ENCODE measurements at regions not wholly inside any gene's neighbourhood (a gene's known extent, or its start where the extent isn't known, plus 50 kb on each side); places are given as distances from the start of the nearest gene placed in this dataset.

DNA sequence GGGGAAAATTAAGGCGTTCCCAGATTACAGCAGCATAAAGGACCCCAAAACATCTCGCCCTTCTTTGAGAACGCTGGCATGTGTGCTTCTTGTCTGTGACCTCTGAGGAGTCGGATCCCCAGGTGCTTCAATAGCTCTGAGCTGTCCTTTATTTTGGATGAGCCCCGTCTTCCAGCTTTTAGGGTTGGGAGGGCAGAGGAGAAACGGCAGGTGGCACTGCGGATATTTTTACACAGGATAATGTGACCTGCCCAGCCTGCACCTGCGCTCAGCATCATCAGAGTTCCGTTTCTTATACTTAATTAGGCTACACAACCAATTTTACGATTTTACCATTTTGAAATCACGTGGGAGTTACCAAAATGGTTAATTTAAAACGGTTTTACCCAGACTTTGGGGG is 147.7 kb upstream of the RPS6KA2 start:
- H3K79me2 ChIP-seq (ENCODE audit: insufficient read depth, low read length): no peaks in the 10 kb centered on the region

DNA sequence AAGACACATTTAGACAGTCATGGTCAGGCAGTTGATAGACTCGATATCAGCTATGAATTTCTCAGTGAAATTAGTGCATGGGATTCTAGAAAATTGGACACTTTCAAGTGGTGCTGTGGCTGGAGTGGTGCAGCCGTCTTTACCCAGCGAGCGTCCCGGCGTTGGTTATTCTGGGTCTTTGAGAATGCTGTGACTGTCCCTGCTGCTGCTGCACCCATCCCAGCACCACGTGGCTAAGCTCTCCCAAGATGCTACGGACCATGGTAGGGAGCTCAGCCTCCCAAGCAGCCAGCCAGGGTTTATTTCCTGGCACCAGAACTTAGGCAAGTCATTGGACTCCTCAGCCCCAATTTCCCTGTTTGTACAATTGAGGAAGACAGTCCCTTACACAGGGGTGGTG is 147.2 kb upstream of the RPS6KA2 start:
- Mint-ChIP-seq H3K36me3 (no peaks in the 10 kb centered on the region), H3K27me3 (ENCODE audit: low read depth in 3 of 3) (peaks cover 2 to 9% (median 6%) of the 10 kb centered on the region in 3 donors), H3K27ac (no peak overlapping the region), H3K9me3 (peaks cover 0 to 5% (median 1%) of the 10 kb centered on the region in 7 donors), H3K4me1 (peaks cover 12% of the 10 kb centered on the region), H3K4me3 (no peak overlapping the region)
- Histone ChIP-seq H3K79me2 (ENCODE audit: insufficient read depth, low read length) (no peaks in the 10 kb centered on the region), H3K9ac (ENCODE audit: insufficient read depth, low read length, poor library complexity, severe bottlenecking) (no peak overlapping the region), H3K9me3 (replicated peaks in 1 of 2; ENCODE audit: control insufficient read depth in 1 of 2, insufficient read depth in 1 of 2, low read length in 2 of 2) (no peaks in the 10 kb centered on the region), H4K20me1 (ENCODE audit: insufficient read depth, low read length) (no peaks in the 10 kb centered on the region), H3K27ac (ENCODE audit: low read depth in 1 of 2, low read length in 2 of 2) (no peak overlapping the region), H3K4me3 (replicated peaks in 1 of 3; ENCODE audit: low read depth in 2 of 3, low read length in 3 of 3) (no peak overlapping the region), H2AFZ (ENCODE audit: insufficient read depth, low read depth, low read length, poor library complexity, severe bottlenecking) (no peak overlapping the region), H3K4me1 (ENCODE audit: control insufficient read depth in 1 of 2, insufficient read depth in 2 of 2, low read length in 2 of 2) (peaks cover 0 to 3% of the 10 kb centered on the region in 2 donors), H3K4me2 (replicated peaks; ENCODE audit: extremely low read depth, low read length, poor library complexity, severe bottlenecking) (no peak overlapping the region), H3K36me3 (replicated peaks in 1 of 2; ENCODE audit: control insufficient read depth in 1 of 2, insufficient read depth in 2 of 2, low read length in 2 of 2) (no peaks in the 10 kb centered on the region), H3K27me3 (ENCODE audit: control insufficient read depth in 2 of 2, insufficient read depth in 2 of 2, low read length in 2 of 2) (no peaks in the 10 kb centered on the region)
- DNase-seq: no peak
- intact Hi-C loops (cut with micrococcal nuclease): loop anchor here (5.0 to 10.0 kb wide), 3 partner anchors 368 to 521 kb away; partner anchors contain the start of gene UNC93A (in 1 of the 2)
- WGBS (ENCODE audit: insufficient coverage): 86% methylated on average over 7 of the region's 8 CpGs
- no peak for TF ChIP-seq CTCF (IDR thresholded peaks at IDR 0.05)

More for the DNA sequence above, 147.7 kb upstream of the RPS6KA2 start:
- Histone ChIP-seq H4K20me1 (ENCODE audit: insufficient read depth, low read length) (no peaks in the 10 kb centered on the region), H3K36me3 (replicated peaks in 1 of 2; ENCODE audit: control insufficient read depth in 1 of 2, insufficient read depth in 2 of 2, low read length in 2 of 2) (no peaks in the 10 kb centered on the region), H3K27me3 (ENCODE audit: control insufficient read depth in 2 of 2, insufficient read depth in 2 of 2, low read length in 2 of 2) (no peaks in the 10 kb centered on the region), H3K4me3 (replicated peaks in 1 of 3; ENCODE audit: low read depth in 2 of 3, low read length in 3 of 3) (no peak overlapping the region), H3K9me3 (replicated peaks in 1 of 2; ENCODE audit: control insufficient read depth in 1 of 2, insufficient read depth in 1 of 2, low read length in 2 of 2) (no peaks in the 10 kb centered on the region), H2AFZ (ENCODE audit: insufficient read depth, low read depth, low read length, poor library complexity, severe bottlenecking) (no peak overlapping the region), H3K4me1 (ENCODE audit: control insufficient read depth in 1 of 2, insufficient read depth in 2 of 2, low read length in 2 of 2) (peaks cover 0 to 3% of the 10 kb centered on the region in 2 donors), H3K27ac (ENCODE audit: low read depth in 1 of 2, low read length in 2 of 2) (no peak overlapping the region), H3K4me2 (replicated peaks; ENCODE audit: extremely low read depth, low read length, poor library complexity, severe bottlenecking) (no peak overlapping the region), H3K9ac (ENCODE audit: insufficient read depth, low read length, poor library complexity, severe bottlenecking) (no peak overlapping the region)
- Mint-ChIP-seq H3K36me3 (no peaks in the 10 kb centered on the region), H3K4me1 (peaks cover 12% of the 10 kb centered on the region), H3K9me3 (peaks cover 0 to 5% (median 1%) of the 10 kb centered on the region in 7 donors), H3K27me3 (ENCODE audit: low read depth in 3 of 3) (peaks cover 2 to 9% (median 6%) of the 10 kb centered on the region in 3 donors), H3K27ac (no peak overlapping the region), H3K4me3 (no peak overlapping the region)
- DNase-seq: no peak
- intact Hi-C loops (cut with micrococcal nuclease): loop anchor here (5.0 to 10.0 kb wide), 3 partner anchors 368 to 520 kb away; partner anchors contain the start of gene UNC93A (in 1 of the 2)
- no peak for TF ChIP-seq CTCF (IDR thresholded peaks at IDR 0.05)
- 78% methylated on average over 8 of the region's 12 CpGs for WGBS (ENCODE audit: insufficient coverage)
